GM18502 (cell line): ENCODE measurements at regions not wholly inside any gene's neighbourhood (a gene's known extent, or its start where the extent isn't known, plus 50 kb on each side); places are given as distances from the start of the nearest gene placed in this dataset.

Source experiments
- ATAC-seq: cut with Tn5 transposase; IDR thresholded peaks from one replicate; pipeline ENCODE4 v1.9.1; 2021; ENCODE audit warnings: mild to moderate bottlenecking; ENCODE audit not compliant: unreplicated experiment, poor library complexity

GRCh38 chr2:41123341-41123740 lies 671.5 kb upstream of the SLC8A1 start:
- ATAC-seq = no peak

DNA sequence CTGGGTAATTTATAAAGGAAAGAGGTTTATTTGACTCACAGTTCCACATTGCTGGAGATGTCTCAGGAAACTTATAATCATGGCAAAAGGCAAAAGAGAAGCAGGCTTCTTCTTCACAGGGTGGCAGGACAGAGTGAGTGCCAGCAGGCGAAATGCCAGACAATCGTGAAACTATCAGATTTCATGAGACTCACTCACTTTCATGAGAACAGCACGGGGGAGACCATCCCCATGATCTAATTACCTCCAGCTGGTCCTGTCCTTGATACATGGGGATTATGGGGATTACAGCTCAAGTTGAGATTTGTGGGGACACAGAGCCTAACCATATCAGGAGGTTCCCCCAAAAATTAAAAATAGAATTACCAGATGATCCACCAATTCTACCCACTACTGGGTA lies 675.5 kb upstream of the SLC8A1 start:
- no peak for ATAC-seq

DNA sequence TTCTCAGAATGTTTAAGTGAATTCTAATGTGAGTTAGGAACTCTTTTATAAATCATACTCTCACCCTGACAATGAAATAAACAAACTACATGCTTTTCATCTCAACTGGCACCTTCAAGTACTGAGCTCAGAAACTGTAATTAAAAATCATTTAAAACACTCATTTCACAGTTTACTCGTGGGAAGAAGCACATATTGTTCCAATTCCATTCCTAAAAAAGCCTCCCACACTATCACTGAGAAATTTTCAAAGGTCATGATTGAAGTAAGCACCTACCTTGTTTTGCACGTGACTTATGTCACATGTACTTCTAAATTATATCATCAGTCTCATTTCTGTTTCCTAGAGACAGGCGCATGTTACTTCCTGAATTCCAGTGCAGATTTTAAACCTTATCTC lies 678.1 kb upstream of the SLC8A1 start:
- no peak for ATAC-seq

GRCh38 chr2:41137031-41137430 lies 685.1 kb upstream of the SLC8A1 start:
- no peak for ATAC-seq

DNA sequence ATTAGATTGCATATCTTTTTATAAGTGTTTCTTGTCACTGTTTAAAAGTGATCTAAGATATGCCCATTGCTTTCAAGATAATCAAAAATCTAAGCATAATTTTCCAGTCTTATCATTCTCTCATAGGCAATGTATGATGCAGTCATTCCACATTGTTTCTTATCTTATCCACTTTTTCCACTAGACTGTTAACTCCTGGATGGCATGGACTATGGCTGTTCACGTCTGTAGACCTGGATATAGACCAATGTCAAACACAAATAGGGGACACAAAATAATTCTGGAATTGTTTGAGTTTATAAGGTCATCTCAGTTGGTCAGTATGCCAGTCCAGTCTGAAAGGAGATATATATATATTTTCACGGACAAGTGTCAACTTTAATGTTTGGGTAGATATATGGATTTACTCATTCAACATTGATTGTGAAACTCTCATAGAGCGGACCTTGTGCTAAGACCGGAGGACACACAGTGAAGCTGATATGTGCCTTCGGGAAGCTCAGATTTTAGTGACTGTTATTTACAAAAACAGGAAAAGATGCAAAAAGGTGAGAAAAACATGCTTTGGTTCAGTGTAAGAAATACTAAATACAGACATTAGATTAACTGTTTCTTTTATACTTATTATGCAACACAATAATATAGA lies 689.4 kb upstream of the SLC8A1 start:
- no peak for ATAC-seq

GRCh38 chr2:41142478-41142877 lies 690.6 kb upstream of the SLC8A1 start:
- ATAC-seq = no peak

GRCh38 chr2:41145066-41145465 lies 693.2 kb upstream of the SLC8A1 start:
- ATAC-seq = no peak

GRCh38 chr2:41149054-41149453 lies 697.2 kb upstream of the SLC8A1 start:
- no peak for ATAC-seq

DNA sequence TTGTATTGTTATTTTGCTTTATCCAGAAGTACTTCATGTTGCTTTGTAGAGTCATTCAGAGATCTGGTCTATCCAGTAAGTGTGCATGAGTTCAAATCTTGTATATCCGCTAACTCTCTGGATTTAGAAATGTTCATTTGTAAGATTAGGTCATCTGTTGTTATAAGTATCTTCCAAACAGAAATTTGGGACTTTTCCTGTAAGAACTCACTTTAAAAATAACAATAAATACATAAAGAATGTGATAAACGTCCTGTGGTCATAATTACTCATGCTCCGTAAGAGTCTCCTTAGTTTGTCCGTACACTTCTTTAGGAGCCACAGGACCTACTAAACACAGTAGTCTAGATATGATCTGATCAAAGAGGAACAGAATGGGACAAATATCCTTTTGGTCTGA lies 699.9 kb upstream of the SLC8A1 start:
- ATAC-seq = no peak

GRCh38 chr2:41152318-41152717 lies 700.4 kb upstream of the SLC8A1 start:
- ATAC-seq = no peak

DNA sequence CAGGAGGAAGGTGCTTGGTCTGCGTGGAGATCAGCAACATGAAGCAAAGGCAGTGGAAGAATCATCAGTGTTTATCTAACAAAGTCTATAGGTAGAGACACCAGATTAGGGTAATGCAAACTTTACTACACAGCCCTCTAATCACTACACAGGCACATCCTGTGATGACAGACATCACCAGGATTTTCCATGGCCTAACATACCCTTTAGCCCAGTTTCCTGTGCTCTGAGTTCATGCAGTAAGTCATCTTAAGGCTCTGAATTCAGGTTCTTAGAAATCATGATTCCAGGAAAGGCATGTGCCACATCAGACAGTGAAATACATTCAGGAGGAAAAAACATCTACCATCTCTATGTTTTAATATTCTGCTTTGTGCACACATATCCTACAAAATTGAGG lies 708.5 kb upstream of the SLC8A1 start:
- no peak for ATAC-seq

- ATAC-seq = no peak
These were observed 715.1 kb upstream of the SLC8A1 start for GRCh38 chr2:41167014-41167413.

DNA sequence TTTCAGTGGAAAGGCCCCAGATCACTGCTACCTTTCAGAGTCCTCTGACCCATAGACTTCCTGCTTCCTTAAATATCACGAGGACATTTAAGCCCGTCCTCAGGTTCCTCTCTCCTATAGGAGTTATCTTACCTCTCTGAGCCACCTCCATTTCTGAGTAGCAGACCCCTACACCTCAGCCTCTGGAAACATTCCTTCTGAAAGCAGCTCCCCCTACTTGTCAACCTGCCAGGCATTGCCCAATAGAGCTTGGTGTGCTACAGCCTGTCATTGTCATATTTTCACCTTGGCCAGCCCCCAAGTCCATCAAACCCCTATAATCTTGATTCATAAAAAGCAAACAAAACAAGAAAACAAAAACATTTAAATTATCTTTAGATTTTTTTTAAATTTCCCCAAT lies 717.9 kb upstream of the SLC8A1 start:
- ATAC-seq = no peak

DNA sequence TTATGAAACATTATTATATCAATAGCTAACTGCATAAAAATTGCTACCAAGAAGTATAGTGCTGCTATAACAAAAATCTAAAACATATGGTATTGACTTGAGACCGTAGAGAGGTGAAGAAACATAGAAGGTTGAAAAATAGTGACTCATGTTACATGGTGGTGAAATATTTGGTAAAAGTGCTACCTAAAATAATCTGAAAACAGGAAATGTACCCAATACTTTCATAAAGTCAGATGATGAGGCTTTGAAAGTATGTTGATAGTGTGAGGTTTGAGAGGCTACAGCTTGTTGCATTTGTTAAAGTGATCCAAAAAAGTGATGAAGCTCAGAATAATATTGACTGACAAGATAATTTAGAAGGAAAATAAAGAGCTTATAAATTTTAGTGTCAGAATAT lies 718.7 kb upstream of the SLC8A1 start:
- ATAC-seq = no peak

DNA sequence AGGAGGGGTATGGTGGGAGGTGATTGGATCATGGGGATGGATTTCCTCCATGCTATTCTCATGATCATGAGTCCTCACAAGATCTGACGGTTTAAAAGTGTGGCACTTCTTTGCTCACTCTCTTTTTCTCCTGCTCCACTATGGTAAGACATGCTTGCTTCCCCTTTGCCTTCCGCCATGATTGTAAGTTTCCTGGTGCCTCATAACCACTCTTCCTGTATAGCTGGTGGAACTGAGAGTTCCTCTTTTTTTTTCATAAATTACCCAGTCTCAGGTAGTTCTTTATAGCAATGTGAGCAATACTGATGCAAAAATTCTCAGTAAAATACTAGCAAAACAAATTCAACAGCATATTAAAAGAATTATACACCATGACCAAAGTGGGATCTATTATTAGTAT lies 728.5 kb upstream of the SLC8A1 start:
- no peak for ATAC-seq

DNA sequence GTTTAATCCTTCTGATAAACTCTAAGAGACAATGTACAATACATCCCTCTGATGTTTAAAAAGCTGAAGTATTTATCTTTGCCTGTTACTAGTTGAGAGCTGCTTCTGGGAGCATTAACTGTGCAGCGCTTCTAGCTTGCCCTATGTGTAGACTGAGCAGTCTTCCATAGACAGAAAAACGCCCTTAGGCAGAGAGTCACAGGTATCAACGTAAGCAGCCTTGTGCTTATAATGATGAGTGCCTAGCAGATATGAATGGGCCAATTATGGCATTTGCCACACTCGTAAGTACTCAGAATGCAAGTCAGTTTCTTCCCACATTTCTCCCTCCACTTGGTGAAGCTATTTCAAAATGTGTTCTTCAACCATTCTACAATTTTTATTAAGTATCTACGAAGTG lies 731.1 kb upstream of the SLC8A1 start:
- ATAC-seq = no peak

- ATAC-seq = no peak
These were observed 735.7 kb upstream of the SLC8A1 start for GRCh38 chr2:41187376-41188122.

- no peak for ATAC-seq
These were observed 742.3 kb upstream of the SLC8A1 start for GRCh38 chr2:41194230-41194629.

- ATAC-seq = no peak
These were observed 745.9 kb upstream of the SLC8A1 start for GRCh38 chr2:41197781-41198180.

GRCh38 chr2:41199334-41199733 lies 747.4 kb upstream of the SLC8A1 start:
- no peak for ATAC-seq

DNA sequence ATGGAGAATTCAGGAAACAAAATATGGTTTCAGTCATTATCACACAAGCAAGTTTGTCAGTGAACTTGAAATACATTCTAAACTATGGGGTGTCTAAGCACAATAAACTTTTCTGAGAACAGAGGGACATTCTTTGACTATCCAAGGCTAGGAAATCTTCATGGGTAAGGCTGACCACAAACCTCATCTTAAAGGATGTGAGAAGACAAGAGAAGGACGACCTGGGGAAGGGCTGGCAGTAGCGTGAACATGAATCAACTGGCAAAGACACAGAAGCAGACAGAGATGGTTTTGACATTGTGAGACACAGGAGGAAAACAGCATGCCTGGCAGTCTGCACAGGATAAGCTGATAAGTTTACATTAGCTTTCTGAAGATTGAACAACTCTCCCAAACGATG lies 752.4 kb upstream of the SLC8A1 start:
- no peak for ATAC-seq

DNA sequence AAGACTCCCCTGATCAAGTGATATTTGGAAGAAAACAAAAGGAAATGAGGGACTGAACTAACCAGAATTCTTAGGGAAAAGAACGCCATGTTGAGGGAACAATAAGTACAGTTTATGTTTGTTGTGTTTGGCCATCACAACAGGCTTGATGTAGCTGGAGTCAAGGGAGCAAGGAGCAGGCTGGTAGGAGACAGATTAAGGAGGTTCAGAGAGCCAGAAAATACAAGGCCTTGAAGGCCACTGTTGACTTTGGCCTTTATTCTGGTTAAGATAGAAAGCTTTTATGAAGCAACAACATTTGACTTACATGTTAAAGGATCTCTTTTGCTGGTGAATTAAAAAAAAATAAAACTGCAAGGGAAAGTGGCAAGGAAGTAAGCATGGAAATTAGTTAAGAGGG lies 754.1 kb upstream of the SLC8A1 start:
- ATAC-seq = no peak
